HG03354 (cell line): ENCODE measurements at regions not wholly inside any gene's neighbourhood (a gene's known extent, or its start where the extent isn't known, plus 50 kb on each side); places are given as distances from the start of the nearest gene placed in this dataset.

Experiments used
- ATAC-seq: cut with Tn5 transposase; IDR thresholded peaks from one replicate; pipeline ENCODE4 v1.9.1; 2021; ENCODE audit warnings: mild to moderate bottlenecking; ENCODE audit not compliant: unreplicated experiment, poor library complexity, severe bottlenecking

DNA sequence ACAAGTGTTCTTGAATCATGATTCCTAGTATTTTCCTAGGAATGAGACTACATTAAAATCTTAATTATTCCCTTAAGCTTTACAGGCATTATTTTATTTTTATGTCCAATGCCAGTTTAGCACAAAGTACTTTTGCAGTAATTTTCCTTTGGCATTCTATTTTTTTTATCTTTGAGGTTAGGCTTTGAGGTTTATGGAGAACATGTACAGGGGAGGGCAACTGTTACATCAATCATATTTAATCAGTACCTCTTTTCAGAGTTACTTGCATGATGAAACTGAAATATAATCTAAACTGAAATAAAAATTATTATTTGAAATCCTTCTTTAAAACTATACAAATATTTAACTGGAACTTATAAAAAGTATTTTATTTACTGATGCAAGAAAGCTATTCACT, 118.2 kb upstream of the MPDZ start:
- no peak for ATAC-seq

DNA sequence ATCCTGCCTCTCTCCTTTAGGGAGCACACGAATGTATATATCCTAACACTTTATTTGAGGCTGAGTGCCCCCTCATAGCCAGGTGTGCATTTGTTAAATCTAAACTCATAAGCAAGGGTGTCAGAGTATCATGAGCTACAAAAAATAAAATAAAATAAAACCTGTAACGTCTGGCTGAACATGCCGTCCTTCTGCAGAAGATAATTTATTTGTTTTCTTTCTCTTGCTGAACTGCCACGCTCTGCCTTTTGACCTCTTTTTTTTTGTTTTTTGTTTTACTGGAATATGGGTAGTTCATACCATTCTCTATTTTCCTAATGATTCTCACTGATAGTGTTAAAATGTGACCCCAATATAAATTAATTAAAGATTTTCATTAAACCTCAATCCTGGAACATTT, 117.7 kb upstream of the MPDZ start:
- no peak for ATAC-seq

GRCh38 chr9:13396418-13396817, 116.9 kb upstream of the MPDZ start:
- no peak for ATAC-seq

DNA sequence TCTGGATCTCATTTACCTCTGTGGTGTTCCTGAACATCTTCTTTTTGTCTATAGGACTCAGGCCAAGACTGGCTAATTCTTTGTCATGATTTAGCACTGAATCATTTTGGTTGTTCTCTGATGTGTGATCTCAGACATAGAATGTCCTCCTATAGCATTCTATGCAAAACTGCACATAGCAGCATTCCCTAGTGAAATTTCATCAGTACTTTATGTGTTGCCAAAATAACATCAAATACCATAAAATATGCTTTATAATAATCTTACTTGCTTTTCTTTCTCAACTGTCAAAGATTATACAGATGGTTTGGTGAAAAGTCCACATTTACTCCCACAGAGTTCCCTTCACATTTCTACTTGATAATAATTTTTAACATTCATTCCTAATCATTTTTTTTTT, 115.7 kb upstream of the MPDZ start:
- ATAC-seq = no peak

DNA sequence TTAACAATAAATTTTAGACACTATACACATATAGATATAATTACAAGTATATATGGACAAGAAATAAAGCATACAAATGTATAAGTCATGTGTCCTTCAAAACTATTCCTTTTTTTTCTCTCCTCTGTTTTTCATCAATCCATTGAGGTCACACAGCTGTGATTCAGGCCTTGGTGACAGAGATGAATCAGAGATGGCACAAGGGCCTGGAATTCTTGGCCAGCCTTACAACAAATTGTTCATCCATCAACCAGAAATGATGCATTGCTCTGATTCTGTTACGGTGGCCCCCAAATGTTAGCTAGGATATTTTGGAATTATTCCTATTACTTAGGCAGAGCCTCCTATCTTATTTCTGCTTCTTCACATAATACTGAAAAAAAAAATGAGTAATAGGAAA, 108.7 kb upstream of the MPDZ start:
- ATAC-seq = no peak

GRCh38 chr9:13387734-13388067, 108.2 kb upstream of the MPDZ start:
- ATAC-seq = no peak

- no peak for ATAC-seq
These were observed 107.6 kb upstream of the MPDZ start for GRCh38 chr9:13386935-13387733.

DNA sequence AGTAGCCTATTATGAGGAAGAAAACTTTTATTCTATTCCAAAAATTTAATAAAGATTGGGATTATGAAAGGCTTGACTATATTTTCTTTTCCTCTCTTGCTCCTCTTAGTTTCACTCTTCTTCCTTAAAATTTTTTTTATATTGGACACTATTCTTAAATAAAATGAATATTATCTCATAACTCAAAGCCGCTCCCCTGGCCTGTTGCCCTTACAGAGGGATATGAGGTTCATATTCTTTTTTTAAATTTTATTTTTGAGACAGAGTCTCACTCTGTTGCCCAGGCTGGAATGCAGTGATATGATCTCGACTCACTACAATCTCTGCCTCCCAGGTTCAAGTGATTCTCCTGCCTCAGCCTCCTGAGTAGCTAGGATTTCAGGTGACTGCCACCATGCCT, 106.8 kb upstream of the MPDZ start:
- ATAC-seq = no peak

DNA sequence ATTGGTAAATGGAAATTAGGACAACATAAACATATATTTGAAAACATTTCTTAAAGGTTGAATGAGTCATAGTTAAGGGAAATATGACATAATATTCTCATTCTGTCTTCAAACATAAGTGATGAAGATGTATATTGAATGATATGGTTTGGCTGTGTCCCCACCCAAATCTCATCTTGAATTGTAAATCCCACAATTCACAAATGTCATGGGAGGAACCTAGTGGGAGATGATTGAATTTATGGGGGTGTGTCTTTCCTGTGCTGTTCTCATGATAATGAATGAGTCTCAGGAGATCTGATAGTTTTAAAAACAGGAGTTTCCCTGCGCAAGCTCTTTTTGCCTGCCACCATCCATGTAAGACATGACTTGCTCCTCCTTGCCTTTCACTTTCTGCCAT, 104.4 kb upstream of the MPDZ start:
- ATAC-seq = no peak

- ATAC-seq = no peak
These were observed 103.7 kb upstream of the MPDZ start for GRCh38 chr9:13383216-13383615.

DNA sequence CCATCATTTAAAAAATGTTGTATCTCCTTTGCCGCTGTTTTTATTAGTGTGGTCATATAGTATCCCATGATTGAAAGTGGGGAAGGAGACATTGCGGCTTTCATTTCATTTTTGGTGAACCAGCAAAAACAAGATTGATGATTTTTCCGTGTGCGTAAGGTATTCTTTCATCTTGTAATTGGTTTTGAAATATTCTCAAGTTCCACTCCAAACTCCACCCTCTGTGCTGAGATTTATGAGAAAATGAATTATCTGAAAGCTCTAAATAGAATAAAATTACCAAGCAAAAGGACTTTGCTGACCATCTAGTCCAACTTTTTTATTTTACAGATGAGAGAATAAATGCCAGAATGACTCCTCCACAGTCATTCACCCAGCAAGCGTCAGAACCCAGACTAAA, 103.1 kb upstream of the MPDZ start:
- ATAC-seq = no peak

DNA sequence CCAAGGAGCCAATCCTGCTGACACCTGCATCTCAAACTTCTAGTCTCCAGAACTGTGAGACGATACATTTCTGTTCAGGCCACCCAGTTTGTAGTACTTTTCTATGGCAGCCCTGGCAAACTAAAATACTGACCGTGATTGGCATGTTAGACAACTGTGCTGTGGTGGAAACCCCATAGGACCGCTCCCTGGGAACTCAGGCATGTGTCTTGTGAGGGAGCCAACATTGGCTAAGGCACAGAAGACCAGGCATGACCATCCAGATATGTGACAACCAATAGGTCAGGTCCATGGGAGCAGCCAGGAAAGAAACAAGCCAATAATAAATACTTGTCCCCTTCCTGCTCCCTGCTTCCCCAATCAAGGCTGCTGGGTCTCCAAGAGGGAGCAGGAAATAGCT, 101.4 kb upstream of the MPDZ start:
- no peak for ATAC-seq

DNA sequence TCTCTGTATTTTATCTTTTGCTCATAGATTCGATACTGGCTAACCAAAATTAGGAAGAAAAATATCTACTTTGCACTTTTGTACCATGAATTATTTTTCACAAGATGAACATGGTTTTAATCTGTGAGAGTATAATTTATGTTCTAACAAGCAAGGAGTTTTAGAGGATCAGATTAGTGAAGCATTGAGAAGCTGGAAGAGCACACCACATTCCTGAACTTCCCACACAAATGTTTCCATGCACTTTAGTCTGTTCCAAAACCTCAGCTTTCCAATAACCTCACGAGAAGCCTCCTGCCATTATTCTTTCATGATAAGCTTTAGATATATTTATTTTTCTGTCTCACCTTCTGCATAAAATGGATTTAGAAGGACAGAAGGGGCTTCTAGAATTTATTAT, 98.7 kb upstream of the MPDZ start:
- ATAC-seq = no peak

DNA sequence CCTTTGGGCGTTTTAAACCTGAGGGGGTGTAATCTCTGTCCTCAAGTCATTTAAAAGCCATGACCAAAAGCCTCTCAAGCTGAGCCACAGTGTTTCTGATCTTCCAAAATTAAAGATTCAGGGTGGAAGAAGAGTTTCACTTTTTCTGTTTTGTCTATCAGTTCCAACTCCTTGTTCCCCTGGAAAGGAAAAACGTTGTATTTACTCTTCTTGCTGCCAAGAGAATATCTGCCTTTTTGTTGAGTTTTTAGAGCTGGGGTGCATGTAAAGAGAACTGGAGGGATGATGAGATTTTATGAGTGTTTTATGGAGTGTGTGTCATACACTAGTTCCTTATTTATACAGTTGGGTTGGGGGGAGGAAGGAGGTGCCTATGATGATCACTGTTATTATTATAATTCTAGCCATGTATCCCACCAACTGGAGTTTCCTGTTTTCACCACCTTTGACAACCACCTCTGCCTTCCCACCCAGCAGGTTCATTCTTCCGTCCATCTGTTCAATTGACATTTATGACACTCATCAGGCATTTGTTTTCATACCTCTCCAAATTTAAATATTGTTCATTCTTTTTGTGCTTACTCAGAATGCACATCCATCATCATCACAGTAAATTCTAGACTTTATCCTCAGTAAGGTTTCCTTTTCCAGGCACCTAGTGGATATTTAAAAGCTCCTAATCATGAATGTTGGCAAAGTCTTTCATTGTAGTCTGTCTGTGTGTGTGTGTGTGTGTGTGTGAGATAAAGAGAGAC, 97.9 kb upstream of the MPDZ start:
- ATAC-seq = no peak

- no peak for ATAC-seq
These were observed 93.0 kb upstream of the MPDZ start for GRCh38 chr9:13372510-13372909.

GRCh38 chr9:13369431-13369830, 89.9 kb upstream of the MPDZ start:
- ATAC-seq = no peak

DNA sequence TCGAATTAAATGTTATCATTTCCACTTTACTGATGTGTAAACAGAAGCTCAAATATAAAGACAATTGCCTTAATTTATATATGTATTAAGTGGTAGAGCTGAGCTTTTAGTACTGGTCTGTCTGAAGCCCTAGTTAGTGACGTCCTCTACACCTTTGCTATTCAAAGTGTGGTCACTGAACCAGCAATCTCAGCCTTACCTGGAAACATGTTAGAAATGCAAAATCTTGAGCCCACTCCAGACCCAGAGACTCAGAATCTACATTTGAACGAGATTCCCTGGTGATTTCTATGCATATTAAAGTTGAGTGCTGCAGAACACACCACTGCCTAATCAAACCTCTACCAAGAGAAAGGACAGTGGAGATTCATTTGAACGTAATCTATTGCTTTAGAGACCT, 88.3 kb upstream of the MPDZ start:
- ATAC-seq = no peak

DNA sequence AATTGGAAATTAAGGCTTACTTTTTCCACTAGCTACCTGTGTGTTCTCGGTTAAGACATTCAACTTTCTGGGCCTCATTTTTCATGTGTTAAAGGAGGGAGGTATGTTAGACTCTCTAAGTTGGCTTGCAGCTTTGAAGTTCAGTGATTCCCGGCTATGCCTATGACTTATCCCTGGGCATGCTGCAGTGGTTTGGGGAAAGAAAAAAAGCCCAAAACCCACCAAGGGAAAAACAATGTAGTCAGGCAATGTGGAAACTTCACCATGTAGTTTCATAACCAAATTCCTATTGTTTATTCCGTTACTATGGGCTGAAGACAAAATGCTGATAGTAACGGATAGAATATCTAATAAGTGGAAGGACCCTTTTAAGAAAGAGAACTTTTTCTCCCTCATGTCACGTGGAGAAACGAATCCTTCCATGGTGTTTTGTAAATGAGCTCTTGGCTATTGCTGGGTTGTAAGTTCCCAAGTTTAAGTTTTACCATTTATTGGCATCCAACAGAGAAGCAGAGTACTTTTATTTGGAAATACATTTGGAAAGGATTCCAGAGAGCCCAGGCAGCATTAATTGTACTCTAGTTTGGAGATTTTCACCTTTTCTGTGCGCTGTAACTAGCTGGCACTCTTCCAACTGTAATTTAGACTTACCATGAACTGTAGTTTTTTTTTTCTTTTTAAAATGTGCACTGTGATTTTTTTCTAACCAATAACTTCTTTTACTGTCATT, 84.9 kb upstream of the MPDZ start:
- ATAC-seq = no peak

- ATAC-seq = no peak
These were observed 81.6 kb upstream of the MPDZ start for GRCh38 chr9:13361076-13361475.

DNA sequence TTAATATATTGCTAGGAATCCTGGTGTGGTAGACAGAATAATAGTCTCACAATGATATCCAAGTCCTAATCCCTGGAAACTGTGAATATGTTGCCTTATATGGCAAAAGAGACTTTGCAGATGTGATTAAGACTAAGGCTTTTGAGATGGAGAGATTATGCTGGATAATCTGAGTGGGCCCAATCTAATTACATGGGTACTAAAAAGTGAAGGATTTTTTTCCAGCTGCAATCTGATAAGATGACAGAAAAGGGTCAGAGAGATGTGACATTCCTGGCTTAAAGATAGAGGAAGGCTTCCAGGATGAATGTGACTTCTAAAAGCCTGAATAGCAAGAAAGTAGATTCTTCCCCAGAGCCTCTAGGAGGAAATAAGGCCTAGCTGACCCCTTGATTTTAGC, 80.7 kb upstream of the MPDZ start:
- no peak for ATAC-seq

DNA sequence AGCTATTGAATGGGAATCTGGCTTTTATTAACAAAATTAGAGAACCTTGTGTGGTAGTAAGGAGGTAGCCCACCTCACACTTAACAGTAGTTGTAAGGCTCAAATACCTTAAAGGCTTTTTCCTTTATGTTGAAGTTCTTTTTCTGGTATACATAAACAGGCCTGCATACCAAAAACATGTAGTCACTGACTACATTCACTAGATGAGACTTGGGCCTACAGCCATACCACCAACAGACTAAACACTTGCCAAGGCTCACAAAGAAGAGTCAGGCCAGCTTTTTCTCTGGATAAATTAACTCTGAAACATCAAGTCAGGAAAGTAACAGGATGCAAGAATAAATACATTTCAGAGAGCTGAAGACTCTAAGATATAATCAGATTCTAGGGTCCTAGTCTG, 78.6 kb upstream of the MPDZ start:
- ATAC-seq = no peak
